Lower leg skin (tissue), 3 donors: ENCODE measurements at regions not wholly inside any gene's neighbourhood (a gene's known extent, or its start where the extent isn't known, plus 50 kb on each side); places are given as distances from the start of the nearest gene placed in this dataset.

ENCODE experiments used
- CTCF ChIP-seq, 3 donors: fragments of 450-650 bp; IDR thresholded peaks; one replicate each; pipeline ENCODE4 v1.5.1; 2016; ENCODE audit warnings: antibody characterized with exemption in 3 of 3, mild to moderate bottlenecking in 3 of 3, moderate library complexity in 2 of 3
- POLR2A ChIP-seq, 2 donors: fragments of 450-650 bp; IDR thresholded peaks; one replicate each; pipeline ENCODE4 v1.6.1; 2016 to 2017; ENCODE audit warnings: antibody characterized with exemption in 2 of 2, mild to moderate bottlenecking in 1 of 2, moderate library complexity in 1 of 2

- TF ChIP-seq CTCF (IDR thresholded peaks at IDR 0.05) (no peak), POLR2A (IDR thresholded peaks at IDR 0.05) (no peak)
Observed at GRCh38 chr14:98908050-98908449, 363.9 kb downstream of the BCL11B start.
